HPDE6-E6E7 (cell line): ENCODE measurements at regions not wholly inside any gene's neighbourhood (a gene's known extent, or its start where the extent isn't known, plus 50 kb on each side); places are given as distances from the start of the nearest gene placed in this dataset.
"Not testable (repeated sequence)": the region's sequence is repeated elsewhere in the genome, so short reads cannot be mapped to it uniquely, and the experiment has no call there.

ENCODE experiments used
- DNase-seq: peaks from one replicate; pipeline ENCODE4 v3.0.0; 2011; ENCODE audit warnings: missing footprints; ENCODE audit errors: extremely low spot score

DNA sequence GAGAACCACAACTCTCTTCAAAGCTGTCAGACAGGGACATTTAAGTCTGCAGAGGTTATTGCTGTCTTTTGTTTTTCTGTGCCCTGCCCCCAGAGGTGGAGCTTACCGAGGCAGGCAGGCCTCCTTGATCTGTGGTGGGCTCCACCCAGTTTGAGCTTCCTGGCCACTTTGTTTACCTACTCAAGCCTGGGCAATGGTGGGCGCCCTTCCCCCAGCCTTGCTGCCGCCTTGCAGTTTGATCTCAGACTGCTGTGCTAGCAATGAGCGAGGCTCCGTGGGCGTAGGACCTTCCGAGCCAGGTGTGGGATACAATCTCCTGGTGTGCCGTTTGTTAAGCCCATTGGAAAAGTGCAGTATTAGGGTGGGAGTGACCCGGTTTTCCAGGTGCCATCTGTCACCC lies 822.1 kb downstream of the KCNMA1 start:
- DNase-seq = not testable (repeated sequence)

DNA sequence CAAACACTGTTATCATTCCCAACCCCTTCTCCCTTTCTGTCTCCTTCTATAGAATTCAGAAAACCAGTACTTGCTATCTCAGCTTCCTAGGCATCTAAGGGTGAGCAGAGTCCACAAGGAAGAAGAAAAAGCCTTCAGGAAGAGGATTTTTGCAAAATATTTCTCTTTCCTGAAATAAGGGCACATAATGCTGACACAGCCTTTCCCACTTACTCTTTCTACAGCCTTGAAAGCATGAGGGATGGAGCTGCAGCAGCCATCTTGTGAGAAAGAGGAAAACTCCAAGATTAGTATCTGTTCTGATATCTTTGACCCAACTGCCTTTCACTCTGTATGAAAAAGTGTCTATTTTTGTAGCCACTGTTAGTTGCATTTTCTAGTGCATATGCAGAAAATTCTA lies 826.2 kb downstream of the KCNMA1 start:
- DNase-seq = no peak

DNA sequence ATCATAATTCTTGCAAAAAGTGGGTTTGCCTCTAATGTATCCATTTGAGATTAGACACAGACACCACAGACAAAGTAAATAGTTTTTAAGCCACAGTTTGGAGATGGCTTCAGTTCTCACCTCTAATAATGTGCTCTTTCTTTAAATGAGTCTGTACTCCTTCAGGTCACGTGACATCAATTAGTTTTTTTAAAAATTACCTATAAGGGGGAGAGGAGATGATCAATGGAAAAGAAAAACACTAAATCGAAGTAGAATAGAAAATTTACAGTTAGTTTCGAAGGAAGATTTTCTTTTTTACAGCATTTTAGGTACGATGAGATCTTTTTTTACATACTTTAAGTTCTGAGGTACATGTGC lies 849.2 kb downstream of the KCNMA1 start:
- DNase-seq = no peak

DNA sequence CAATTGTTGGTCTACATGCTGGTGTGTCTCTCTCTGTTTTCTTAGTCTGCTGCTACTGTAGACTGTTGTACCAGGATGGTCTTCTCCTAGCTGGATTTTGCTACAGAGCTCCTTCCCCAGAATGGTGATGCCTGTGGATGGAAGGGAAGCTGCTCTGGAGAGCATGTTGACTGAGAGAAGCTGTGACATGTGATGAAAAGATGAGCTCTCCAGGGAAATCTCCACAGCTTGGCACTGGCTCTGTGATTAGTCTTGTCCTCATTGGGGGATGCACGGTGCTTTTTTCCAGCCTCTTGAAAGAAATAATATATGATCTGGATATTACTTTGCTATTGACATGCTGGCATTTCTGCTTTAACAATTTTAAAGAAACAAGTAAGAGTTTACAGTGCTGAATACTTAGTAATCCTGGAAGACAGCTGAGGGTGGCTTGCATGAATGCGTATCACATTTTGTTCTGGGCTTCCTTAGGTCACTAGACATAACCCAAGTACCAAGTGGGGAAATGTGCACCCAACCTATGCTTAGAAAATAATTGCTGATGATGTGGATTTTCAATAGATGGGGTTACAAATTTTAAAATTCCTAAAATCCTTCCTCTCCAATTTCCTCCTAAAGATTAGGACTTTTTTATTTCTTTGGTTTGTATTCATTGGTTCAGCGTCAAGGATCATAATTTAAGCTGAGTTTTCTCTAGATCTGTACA lies 849.7 kb downstream of the KCNMA1 start:
- DNase-seq = no peak

GRCh38 chr10:76786504-76787072 lies 851.0 kb downstream of the KCNMA1 start:
- no peak for DNase-seq

GRCh38 chr10:76784076-76784475 lies 853.5 kb downstream of the KCNMA1 start:
- DNase-seq = no peak

DNA sequence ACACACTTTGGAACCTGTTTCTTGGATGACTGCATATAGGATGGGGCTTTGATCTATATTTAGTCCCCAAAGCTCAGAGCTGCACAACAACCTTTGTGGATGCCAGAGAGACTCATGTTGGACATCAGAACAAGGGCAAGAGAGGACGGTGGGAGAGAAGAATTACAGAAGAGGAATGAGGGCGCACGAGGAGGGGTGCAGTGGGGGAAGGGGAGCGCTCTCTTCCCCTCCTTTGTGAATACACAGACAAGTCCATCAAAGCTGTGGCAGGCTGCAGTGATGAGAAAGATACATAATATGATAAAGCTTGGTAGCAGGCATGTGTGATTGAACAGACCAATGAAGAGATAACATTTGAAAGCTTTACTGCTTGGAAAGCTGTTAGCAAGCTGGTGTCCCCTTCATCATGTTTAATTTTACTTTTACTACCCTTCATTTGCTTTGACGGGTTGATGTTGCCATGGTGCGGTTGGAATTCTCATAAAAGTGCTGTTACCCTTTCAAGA lies 857.8 kb downstream of the KCNMA1 start:
- no peak for DNase-seq

- no peak for DNase-seq
Observed at GRCh38 chr10:76778914-76779795, 858.5 kb downstream of the KCNMA1 start.

GRCh38 chr10:76774987-76775603 lies 862.5 kb downstream of the KCNMA1 start:
- DNase-seq = no peak

DNA sequence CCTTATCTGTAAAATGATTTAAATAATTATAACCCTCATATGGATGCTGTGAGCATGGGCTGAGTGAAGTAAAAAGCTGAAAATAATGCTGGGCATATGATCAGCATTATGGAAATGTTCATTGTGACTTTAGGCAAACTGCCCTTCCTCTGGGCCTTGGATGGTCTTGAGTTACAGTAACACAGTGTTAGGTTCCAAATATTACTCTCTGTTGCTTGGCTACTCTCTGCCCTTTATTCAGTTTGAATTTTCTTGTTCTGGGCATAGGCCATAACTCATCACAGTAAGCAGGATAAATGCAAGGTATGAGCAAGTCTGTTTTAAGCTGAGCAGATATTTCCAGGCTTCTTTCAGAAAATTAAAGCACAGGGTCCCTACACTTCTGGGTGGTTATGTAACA lies 868.0 kb downstream of the KCNMA1 start:
- no peak for DNase-seq

DNA sequence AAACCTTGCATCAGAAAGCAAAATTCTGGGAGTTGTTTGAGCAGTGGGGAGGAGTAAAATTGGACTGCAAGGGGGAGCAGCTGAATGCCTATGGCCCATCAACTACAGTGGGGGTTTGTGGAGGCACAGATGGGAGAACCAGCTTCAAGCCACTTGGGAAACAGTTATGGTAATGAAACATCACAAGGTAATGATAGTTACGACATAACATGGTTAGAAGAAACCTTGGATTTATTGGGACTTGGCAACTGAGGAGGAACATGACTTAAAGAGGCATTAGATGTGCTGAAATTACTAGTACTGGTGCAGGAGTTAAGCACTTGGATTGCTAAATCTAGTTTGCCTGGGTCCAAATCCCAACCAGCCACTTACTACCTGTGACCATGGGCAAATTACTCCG lies 868.4 kb downstream of the KCNMA1 start:
- no peak for DNase-seq

DNA sequence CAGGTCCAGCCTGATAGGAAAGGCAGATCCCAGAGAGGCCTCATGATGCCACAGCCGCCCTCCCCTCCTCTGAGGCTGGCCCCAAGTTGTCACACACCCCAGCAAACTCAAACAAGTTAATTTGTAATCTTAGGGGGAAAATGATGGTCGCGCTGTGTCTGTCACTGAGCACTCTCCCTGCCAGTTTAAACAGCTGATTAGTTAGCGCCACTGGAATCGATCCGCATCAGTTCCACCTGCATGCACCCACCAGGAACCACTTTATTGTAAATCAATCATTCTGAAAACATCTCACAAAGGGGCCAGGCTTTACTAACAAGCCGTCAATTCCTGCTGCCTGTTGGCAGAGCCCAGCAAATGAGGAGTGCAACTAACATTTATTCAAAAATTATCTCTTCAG lies 870.9 kb downstream of the KCNMA1 start:
- DNase-seq = no peak

GRCh38 chr10:76764921-76765320 lies 872.7 kb downstream of the KCNMA1 start:
- not testable (repeated sequence) for DNase-seq

- DNase-seq = no peak
Observed at GRCh38 chr10:76764177-76764576, 873.4 kb downstream of the KCNMA1 start.

- no peak for DNase-seq
Observed at GRCh38 chr10:76763376-76763775, 874.2 kb downstream of the KCNMA1 start.

DNA sequence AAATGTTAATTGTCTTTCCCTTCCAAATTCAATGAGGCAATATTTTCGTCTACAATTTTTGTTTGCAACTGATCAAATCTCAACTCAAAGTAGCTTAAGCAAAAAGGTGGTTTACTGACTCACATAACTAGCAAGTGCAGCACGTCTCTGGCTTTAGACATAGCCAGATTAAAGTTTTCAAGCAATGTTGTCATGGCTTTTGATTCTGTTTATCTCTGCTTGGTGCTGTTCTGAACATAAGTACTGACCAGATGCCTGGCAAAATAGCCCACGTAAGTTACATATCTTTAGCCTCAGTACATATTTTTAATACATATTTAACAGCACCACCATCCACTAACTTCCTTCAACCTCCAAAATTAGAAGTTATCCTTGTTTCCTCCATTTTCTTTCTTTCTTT lies 877.9 kb downstream of the KCNMA1 start:
- no peak for DNase-seq

DNA sequence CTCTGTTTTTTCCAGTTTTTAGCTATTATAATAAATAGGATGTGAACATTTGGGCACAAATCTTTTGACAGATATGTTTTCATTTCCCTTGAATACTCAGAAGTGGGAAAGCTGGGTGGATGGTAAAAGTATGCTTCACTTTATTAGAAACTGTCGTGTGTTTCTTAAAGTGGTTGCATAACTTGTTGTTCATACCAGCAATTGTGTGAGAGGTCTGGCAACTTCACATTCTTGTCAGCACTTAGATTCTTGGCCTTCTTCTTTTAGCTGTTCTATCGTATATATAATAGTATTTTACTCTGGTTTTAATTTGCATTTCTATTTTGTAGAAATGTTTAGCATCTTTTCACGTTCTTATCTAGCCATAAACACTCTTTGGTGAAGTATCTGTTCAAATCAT lies 894.4 kb downstream of the KCNMA1 start:
- DNase-seq = no peak

- DNase-seq = no peak
Observed at GRCh38 chr10:76740514-76740913, 897.1 kb downstream of the KCNMA1 start.

DNA sequence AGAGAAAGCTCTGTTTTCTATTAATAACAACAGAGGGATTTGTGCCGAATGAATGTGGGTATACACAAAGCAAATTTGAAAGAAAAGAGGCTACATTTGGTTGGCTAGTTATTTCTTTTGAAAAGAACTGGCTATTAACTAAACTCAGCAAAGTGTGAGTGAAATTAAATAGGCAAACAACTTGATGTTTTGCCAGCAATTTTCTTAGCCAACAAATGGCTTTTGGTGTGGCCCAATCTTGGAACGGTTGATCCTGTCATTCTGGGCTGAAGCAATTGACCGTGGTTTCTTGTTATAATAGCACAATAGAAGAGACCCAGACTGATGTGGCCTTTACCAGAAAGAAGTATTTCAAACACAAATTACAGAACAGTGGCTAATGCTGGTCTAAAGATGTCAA lies 898.6 kb downstream of the KCNMA1 start:
- DNase-seq = no peak

DNA sequence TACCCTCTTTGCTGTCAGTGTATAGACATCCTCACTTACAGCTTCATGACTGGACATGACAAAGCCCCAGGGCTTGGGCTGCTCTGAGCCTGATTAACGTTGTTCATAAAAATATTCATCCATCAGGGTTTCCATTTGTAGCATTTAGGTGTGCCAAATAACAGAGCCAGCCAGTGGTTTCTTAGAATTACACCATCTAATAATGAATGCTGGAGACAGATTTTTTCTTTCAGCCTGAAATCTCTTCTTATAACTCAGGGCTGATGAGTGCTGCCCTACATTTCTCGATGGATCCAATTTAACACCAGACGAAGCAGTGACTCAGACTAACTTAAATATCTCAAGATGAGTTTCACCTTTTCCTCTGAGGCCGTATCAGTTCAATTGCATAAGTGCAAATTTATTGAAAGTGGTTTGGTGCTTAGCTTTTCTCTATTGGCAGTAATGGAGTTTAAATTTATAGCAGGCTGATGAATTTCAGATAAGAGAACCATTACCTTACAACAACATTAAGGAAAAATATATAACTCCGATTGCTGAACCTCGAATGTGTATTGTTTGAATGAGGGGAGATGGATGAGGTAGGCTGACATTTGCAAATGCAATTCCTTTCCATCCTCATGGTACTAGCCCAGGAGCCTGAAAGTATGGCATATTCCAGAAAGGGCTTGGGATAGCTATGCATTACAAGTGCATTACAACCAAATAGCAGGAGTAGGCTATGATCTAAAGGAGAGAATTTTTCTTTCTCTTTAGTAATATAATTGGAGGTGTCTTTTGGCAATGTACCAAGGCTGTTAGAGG lies 900.6 kb downstream of the KCNMA1 start:
- no peak for DNase-seq

DNA sequence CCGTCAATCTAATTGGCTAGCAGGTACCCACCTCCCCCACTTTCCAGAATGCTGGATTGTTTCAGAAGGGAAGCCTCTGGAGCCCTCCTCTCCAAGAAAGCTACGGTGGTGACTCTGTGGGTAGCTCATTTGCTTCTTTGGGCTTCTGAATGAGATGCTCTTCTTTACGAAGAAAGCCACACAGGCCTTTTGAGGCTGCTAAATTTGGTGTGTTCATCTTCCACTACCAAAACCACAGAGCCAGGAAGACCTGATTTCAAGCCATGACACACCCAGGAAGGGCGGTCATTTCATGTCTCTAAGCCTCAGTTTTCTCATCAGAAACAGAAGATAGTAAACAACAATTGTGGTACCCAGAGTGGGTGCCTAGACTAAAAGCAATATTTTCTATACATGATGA lies 901.2 kb downstream of the KCNMA1 start:
- no peak for DNase-seq
